ENCODE measurements at regions not wholly inside any gene's neighbourhood (a gene's known extent, or its start where the extent isn't known, plus 50 kb on each side); places are given as distances from the start of the nearest gene placed in this dataset.

DNA sequence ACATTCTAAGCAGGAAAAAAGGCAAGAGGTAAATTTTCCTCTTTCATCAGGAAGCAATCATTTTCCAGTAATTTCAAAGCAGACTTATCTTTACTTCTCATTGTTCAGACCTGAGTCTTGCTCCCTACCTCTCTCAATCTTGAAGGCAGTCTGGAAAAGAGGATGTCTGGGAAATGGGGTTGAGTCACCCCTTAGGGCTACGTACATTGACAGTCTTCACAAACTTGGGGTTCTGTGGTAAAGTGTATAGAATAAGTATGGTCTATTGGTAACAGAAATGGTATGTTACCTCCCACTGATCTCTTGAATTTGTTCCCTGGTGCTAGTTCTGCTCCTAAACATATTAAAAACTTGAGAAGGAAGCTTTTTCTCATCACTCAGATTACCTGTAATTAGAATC is 361.3 kb downstream of the SS18 start:
- Histone ChIP-seq H2AFZ (peak overlapping the region; percentile 83; the same call in 1 of the 2 replicates), H3K4me3 (no peak overlapping the region), H4K20me1 (replicated peaks; ENCODE audit: insufficient read depth) (no peaks in the 10 kb centered on the region), H3K27me3 (ENCODE audit: insufficient read depth) (no peaks in the 10 kb centered on the region), H3K9me2 (ENCODE audit: insufficient read depth) (no peaks in the 10 kb centered on the region), H3K27ac (ENCODE audit: low read depth) (peak overlapping the region; percentile 7; the same call in 1 of the 2 replicates), H3K4me1 (ENCODE audit: insufficient read depth) (peaks cover 20% of the 10 kb centered on the region), H3K79me2 (replicated peaks; ENCODE audit: insufficient read depth) (no peaks in the 10 kb centered on the region), H3K4me2 (peak overlapping the region; percentile 22; the same call in 1 of the 2 replicates), H3F3A (replicated peaks; ENCODE audit: low read depth) (no peaks in the 10 kb centered on the region), H3K36me3 (ENCODE audit: insufficient read depth) (0 out of 2 replicates have a peak, but pooled peaks cover 9% of the 10 kb centered on the region)
- ATAC-seq, result no peak
- Mint-ChIP-seq H3K36me3 (ENCODE audit: low read depth) (peaks cover 15% of the 10 kb centered on the region), H3K27me3 (ENCODE audit: insufficient read depth, low read depth, poor library complexity) (peaks cover 9% of the 10 kb centered on the region), H3K4me1 (peaks cover 35% of the 10 kb centered on the region), H3K27ac (no peak overlapping the region), H3K9me3 (peaks cover 17% of the 10 kb centered on the region; the same call in 2 of the 3 replicates), H3K4me3 (no peak overlapping the region)
- no peak for DNase-seq (ENCODE audit: low spot score)
- TF ChIP-seq NANOG (IDR thresholded peaks at IDR 0.05; ENCODE audit: borderline replicate concordance), result no peak
- no peak for TF ChIP-seq STAT1 (IDR thresholded peaks at IDR 0.05; ENCODE audit: unreplicated experiment)
- TF ChIP-seq POLR2AphosphoS5 (IDR thresholded peaks at IDR 0.05; ENCODE audit: low read depth), result no peak
- no peak for TF ChIP-seq EZH2 (IDR thresholded peaks at IDR 0.05; ENCODE audit: low read depth, unreplicated experiment)
- TF ChIP-seq JUNB (IDR thresholded peaks at IDR 0.05; ENCODE audit: unreplicated experiment), result no peak
- TF ChIP-seq, protein P1, sequence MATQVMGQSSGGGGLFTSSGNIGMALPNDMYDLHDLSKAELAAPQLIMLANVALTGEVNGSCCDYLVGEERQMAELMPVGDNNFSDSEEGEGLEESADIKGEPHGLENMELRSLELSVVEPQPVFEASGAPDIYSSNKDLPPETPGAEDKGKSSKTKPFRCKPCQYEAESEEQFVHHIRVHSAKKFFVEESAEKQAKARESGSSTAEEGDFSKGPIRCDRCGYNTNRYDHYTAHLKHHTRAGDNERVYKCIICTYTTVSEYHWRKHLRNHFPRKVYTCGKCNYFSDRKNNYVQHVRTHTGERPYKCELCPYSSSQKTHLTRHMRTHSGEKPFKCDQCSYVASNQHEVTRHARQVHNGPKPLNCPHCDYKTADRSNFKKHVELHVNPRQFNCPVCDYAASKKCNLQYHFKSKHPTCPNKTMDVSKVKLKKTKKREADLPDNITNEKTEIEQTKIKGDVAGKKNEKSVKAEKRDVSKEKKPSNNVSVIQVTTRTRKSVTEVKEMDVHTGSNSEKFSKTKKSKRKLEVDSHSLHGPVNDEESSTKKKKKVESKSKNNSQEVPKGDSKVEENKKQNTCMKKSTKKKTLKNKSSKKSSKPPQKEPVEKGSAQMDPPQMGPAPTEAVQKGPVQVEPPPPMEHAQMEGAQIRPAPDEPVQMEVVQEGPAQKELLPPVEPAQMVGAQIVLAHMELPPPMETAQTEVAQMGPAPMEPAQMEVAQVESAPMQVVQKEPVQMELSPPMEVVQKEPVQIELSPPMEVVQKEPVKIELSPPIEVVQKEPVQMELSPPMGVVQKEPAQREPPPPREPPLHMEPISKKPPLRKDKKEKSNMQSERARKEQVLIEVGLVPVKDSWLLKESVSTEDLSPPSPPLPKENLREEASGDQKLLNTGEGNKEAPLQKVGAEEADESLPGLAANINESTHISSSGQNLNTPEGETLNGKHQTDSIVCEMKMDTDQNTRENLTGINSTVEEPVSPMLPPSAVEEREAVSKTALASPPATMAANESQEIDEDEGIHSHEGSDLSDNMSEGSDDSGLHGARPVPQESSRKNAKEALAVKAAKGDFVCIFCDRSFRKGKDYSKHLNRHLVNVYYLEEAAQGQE (IDR thresholded peaks at IDR 0.05; ENCODE audit: unreplicated experiment), result no peak
- no peak for TF ChIP-seq ZNF462 (CRISPR knock-in tag; IDR thresholded peaks at IDR 0.05)
- no peak for TF ChIP-seq CTCF (conservative IDR thresholded peaks at IDR 0.05; ENCODE audit: low read depth in 2 of 2)
- no peak for TF ChIP-seq ZNF331 (CRISPR knock-in tag; IDR thresholded peaks at IDR 0.05; ENCODE audit: low read depth)
- TF ChIP-seq EZH2phosphoT487 (IDR thresholded peaks at IDR 0.05; ENCODE audit: unreplicated experiment), result no peak
- no peak for TF ChIP-seq CREB1 (CRISPR knock-in tag; IDR thresholded peaks at IDR 0.05; ENCODE audit: low read depth)
- no peak for TF ChIP-seq ETS1 (IDR thresholded peaks at IDR 0.05)
- TF ChIP-seq ZNF114 (CRISPR knock-in tag; IDR thresholded peaks at IDR 0.05), result no peak

Data from GM23338 (cell line).